Erythroblast (primary cell): ENCODE measurements at regions not wholly inside any gene's neighbourhood (a gene's known extent, or its start where the extent isn't known, plus 50 kb on each side); places are given as distances from the start of the nearest gene placed in this dataset.

Experiments
- GATA1 ChIP-seq: IDR thresholded peaks from 2 replicates; pipeline ENCODE4 v1.6.1; 2011; ENCODE audit warnings: low read depth, mild to moderate bottlenecking, control low read depth, low read length, moderate library complexity
- POLR2A ChIP-seq: IDR thresholded peaks from 2 replicates; pipeline ENCODE4 v1.6.1; 2011; ENCODE audit warnings: mild to moderate bottlenecking, low read length

DNA sequence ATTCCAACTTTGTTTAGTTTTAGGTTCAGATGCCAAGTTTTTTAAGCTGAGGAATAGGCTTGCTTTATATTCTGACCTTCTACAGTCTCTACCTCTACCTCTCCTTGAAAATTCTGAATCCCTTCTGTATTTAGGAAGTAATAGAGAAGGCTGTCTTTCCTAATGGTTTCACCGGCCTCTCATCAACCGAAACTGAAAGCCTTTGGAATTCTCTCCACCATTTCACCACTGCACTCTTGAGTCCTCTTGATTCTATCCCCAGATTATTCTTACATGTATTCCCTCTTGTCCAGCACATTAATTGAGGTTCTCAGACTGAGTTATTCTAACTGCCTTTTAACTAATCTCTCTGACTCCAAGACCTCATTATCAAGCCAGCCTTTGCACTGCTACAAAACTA, 67.7 kb upstream of the PICALM start:
- TF ChIP-seq POLR2A (no peak), GATA1 (no peak)
